T-cell (primary cell): ENCODE measurements at regions not wholly inside any gene's neighbourhood (a gene's known extent, or its start where the extent isn't known, plus 50 kb on each side); places are given as distances from the start of the nearest gene placed in this dataset.

ENCODE experiments used
- ATAC-seq, 4 experiments: fragments of 200-7000 bp in 3 of 4; fragments of 150-1000 bp in 1 of 4; cut with Tn5 transposase; replicated peaks in 1 of 4; 1 replicate in 3 of 4; 2 replicates in 1 of 4; pipeline ENCODE4 v1.10.0; 2021; ENCODE audit warnings: moderate library complexity in 3 of 4, mild to moderate bottlenecking in 2 of 4, moderate number of reproducible peaks in 1 of 4
- CTCF ChIA-PET, 2 donors: fragments of 300-600 bp; sonication (Branson Sonifier 250); formaldehyde crosslinking; loops; one replicate each; lab custom pipeline; 2022; ENCODE audit warnings: antibody characterized with exemption in 2 of 2; lab: Charles Lee
- POLR2A ChIA-PET, 2 donors: fragments of 300-600 bp; sonication (Branson Sonifier 250); formaldehyde crosslinking; loops; one replicate each; lab custom pipeline; 2022; ENCODE audit warnings: antibody characterized with exemption in 2 of 2; lab: Charles Lee
- DNase-seq, 35 experiments: peaks; one replicate each; pipeline versions ENCODE4 v3.0.0 to v3.0.0-alpha.2; 2013 to 2023
- H3K27ac ChIP-seq: one replicate; pipeline ENCODE4 v1.5.1; 2013; ENCODE audit warnings: low read length
- H3K27me3 ChIP-seq, 2 experiments: replicated peaks in 1 of 2; 1 replicate in 1 of 2; 2 replicates in 1 of 2; pipeline versions ENCODE4 v1.6.1 to v1.7.0; 2013; ENCODE audit warnings: low read length in 1 of 2, mixed read lengths in 1 of 2; ENCODE audit not compliant: control insufficient read depth in 2 of 2, insufficient read depth in 2 of 2; ENCODE audit errors: extremely low read depth in 1 of 2
- H3K36me3 ChIP-seq, 2 donors: 1 replicate in 1 of 2; 2 replicates in 1 of 2; pipeline versions ENCODE4 v1.6.1 to v1.7.0; 2013; ENCODE audit warnings: low read length in 1 of 2; ENCODE audit not compliant: control insufficient read depth in 2 of 2, insufficient read depth in 1 of 2; ENCODE audit errors: extremely low read depth in 1 of 2
- H3K4me1 ChIP-seq, 2 experiments: 1 replicate in 1 of 2; 2 replicates in 1 of 2; pipeline versions ENCODE4 v1.6.1 to v1.7.0; 2013; ENCODE audit warnings: low read length in 2 of 2, mixed read lengths in 1 of 2; ENCODE audit not compliant: insufficient read depth in 2 of 2, control insufficient read depth in 1 of 2; ENCODE audit errors: extremely low read depth in 1 of 2
- H3K4me3 ChIP-seq, 2 donors: 1 replicate in 1 of 2; 2 replicates in 1 of 2; pipeline versions ENCODE4 v1.5.1 to v1.7.0; 2013; ENCODE audit warnings: mild to moderate bottlenecking in 2 of 2, low read length in 1 of 2, moderate library complexity in 1 of 2; ENCODE audit not compliant: control insufficient read depth in 1 of 2; ENCODE audit errors: extremely low read depth in 1 of 2
- H3K9me3 ChIP-seq: 2 replicates; pipeline ENCODE4 v1.7.0; 2013
- H3K27ac Mint-ChIP-seq, 2 donors: one replicate each; pipeline ENCODE4 v1.8.0; 2020 to 2021; ENCODE audit warnings: mild to moderate bottlenecking in 2 of 2, mixed read lengths in 2 of 2
- H3K27me3 Mint-ChIP-seq, 2 donors: one replicate each; pipeline ENCODE4 v1.8.0; 2021 to 2022; ENCODE audit warnings: mixed read lengths in 2 of 2
- H3K36me3 Mint-ChIP-seq: one replicate; pipeline ENCODE4 v1.8.0; 2021; ENCODE audit warnings: mixed read lengths
- H3K4me1 Mint-ChIP-seq, 3 donors: one replicate each; pipeline ENCODE4 v1.8.0; 2020 to 2022; ENCODE audit warnings: mixed read lengths in 3 of 3, mild to moderate bottlenecking in 1 of 3
- H3K4me3 Mint-ChIP-seq, 3 donors: one replicate each; pipeline ENCODE4 v1.8.0; 2020 to 2022; ENCODE audit warnings: mild to moderate bottlenecking in 3 of 3, mixed read lengths in 3 of 3, moderate library complexity in 3 of 3
- H3K9me3 Mint-ChIP-seq, 3 donors: one replicate each; pipeline ENCODE4 v1.8.0; 2020 to 2022; ENCODE audit warnings: mixed read lengths in 3 of 3
- WGBS: methylation state at CpG from one replicate; pipeline ENCODE4 v1.1.5; 2013; ENCODE audit warnings: missing lambda C conversion rate; ENCODE audit not compliant: insufficient coverage; 5-methylcytosine and 5-hydroxymethylcytosine counted together

- no peaks in the 10 kb centered on the region for H3K9me3 ChIP-seq
- Mint-ChIP-seq H3K27me3 (no peaks in the 10 kb centered on the region), H3K4me1 (peaks cover 4 to 11% (median 4%) of the 10 kb centered on the region in 3 donors), H3K9me3 (no peaks in the 10 kb centered on the region), H3K27ac (no peak overlapping the region), H3K36me3 (no peaks in the 10 kb centered on the region), H3K4me3 (no peak overlapping the region)
- H3K27me3 ChIP-seq = no peaks in the 10 kb centered on the region
- 83% methylated on average over 5 of the region's 9 CpGs for WGBS
- ChIA-PET CTCF (interaction anchor here (0.5 to 0.8 kb wide), 6 partner anchors 8 to 617 kb away, joined by 3 to 9 read pairs (median 4); no protein-coding TSS in a partner anchor), POLR2A (interaction anchor here (0.6 to 0.7 kb wide), 2 partner anchors 9 to 14 kb away, joined by 5 to 15 read pairs; no protein-coding TSS in a partner anchor)
- no peak overlapping the region for H3K27ac ChIP-seq
- ATAC-seq (no peak), DNase-seq (no peak)
- H3K4me3 ChIP-seq = no peak overlapping the region
- no peaks in the 10 kb centered on the region for H3K4me1 ChIP-seq
- no peaks in the 10 kb centered on the region for H3K36me3 ChIP-seq
Observed at GRCh38 chr4:152269448-152270191, 266.3 kb downstream of the FBXW7 start.

DNA sequence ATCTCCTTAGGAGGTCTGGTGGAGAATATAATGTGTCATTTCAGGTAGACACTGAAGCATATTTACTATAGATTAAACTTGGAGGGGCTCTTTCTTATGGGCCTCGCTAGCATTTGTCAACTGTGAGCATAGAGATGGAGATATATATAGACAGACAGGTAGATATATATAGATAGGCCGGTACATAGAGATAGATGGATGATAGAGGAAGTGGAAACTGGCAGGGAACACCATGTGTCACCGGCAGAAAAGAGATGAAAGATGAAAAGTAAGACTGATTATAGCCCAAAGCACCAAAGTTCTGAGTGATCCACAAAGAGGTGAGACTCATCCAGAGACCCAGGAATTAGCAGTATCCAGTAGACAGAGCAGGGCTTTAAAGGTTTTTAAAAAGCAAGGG lies 268.1 kb downstream of the FBXW7 start:
- H3K4me1 ChIP-seq = no peaks in the 10 kb centered on the region
- no peaks in the 10 kb centered on the region for H3K9me3 ChIP-seq
- H3K27ac ChIP-seq = no peak overlapping the region
- peaks cover 0 to 5% (median 0%) of the 10 kb centered on the region in 3 donors for H3K9me3 Mint-ChIP-seq
- no peaks in the 10 kb centered on the region for H3K36me3 ChIP-seq
- H3K4me3 ChIP-seq = no peak overlapping the region
- POLR2A ChIA-PET = no interaction called here
- no peaks in the 10 kb centered on the region for H3K36me3 Mint-ChIP-seq
- H3K27ac Mint-ChIP-seq = no peak overlapping the region
- CTCF ChIA-PET = no interaction called here
- WGBS = 31% methylated on average over 2 of the region's 3 CpGs
- no peaks in the 10 kb centered on the region for H3K27me3 Mint-ChIP-seq
- DNase-seq (no peak), ATAC-seq (no peak)
- no peaks in the 10 kb centered on the region for H3K27me3 ChIP-seq
- no peak overlapping the region for H3K4me3 Mint-ChIP-seq
- H3K4me1 Mint-ChIP-seq = peaks cover 4 to 15% (median 4%) of the 10 kb centered on the region in 3 donors

DNA sequence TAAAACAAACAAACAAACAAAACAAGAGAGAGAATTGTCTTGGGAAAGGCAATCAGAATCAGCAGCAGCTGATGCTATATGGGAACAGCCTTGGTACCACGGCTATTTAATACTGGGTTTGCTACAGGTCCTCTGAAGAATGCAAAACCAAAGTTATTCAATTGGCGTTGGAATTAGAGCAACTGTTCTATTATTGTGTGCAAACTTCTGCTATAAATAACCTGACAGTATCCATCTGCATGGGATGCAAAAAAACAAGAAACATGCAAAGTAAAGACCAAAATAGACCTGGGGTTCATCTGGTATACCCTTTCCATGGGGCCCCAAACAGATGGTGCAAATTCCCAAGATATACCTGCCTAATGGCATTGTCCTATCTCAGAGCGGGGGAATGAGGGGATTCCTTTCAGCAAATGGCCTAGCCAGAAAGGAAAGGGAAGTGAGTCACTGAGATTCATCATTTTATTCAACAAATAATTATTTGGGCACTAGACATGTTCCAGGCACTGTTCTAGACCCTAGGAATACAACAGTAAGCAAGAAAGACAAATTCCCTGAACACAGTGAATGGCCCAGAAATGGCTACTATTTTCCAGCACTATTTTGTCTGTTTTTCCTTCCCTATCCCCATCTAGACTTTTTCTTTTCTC lies 268.9 kb downstream of the FBXW7 start:
- ChIA-PET POLR2A (no interaction called here), CTCF (no interaction called here)
- Histone ChIP-seq H3K27me3 (no peaks in the 10 kb centered on the region), H3K4me3 (no peak overlapping the region), H3K27ac (no peak overlapping the region), H3K36me3 (no peaks in the 10 kb centered on the region), H3K4me1 (no peaks in the 10 kb centered on the region), H3K9me3 (no peaks in the 10 kb centered on the region)
- ATAC-seq = no peak
- no peaks in the 10 kb centered on the region for H3K36me3 Mint-ChIP-seq
- no peak overlapping the region for H3K4me3 Mint-ChIP-seq
- H3K4me1 Mint-ChIP-seq = peaks cover 4 to 15% (median 4%) of the 10 kb centered on the region in 3 donors
- no peak for DNase-seq
- 100% methylated on average over 1 of the region's 3 CpGs for WGBS
- no peaks in the 10 kb centered on the region for H3K27me3 Mint-ChIP-seq
- no peak overlapping the region for H3K27ac Mint-ChIP-seq
- peaks cover 0 to 5% (median 0%) of the 10 kb centered on the region in 3 donors for H3K9me3 Mint-ChIP-seq

- Mint-ChIP-seq H3K9me3 (peaks cover 0 to 5% (median 0%) of the 10 kb centered on the region in 3 donors), H3K27ac (no peak overlapping the region), H3K4me3 (no peak overlapping the region), H3K4me1 (peaks cover 4 to 15% (median 4%) of the 10 kb centered on the region in 3 donors), H3K27me3 (no peaks in the 10 kb centered on the region), H3K36me3 (no peaks in the 10 kb centered on the region)
- Histone ChIP-seq H3K4me3 (no peak overlapping the region), H3K36me3 (no peaks in the 10 kb centered on the region), H3K9me3 (no peaks in the 10 kb centered on the region), H3K27me3 (no peaks in the 10 kb centered on the region), H3K27ac (no peak overlapping the region), H3K4me1 (no peaks in the 10 kb centered on the region)
- WGBS = 94% methylated on average over 9 of the region's 14 CpGs
- POLR2A ChIA-PET = interaction anchor here in 1 of 2 donors (0.6 kb wide), 1 partner anchor 51 kb away, joined by 3 read pairs; no protein-coding TSS in a partner anchor
- DNase-seq = no peak
- CTCF ChIA-PET = no interaction called here
- ATAC-seq = no peak
Observed at GRCh38 chr4:152265149-152265621, 270.7 kb downstream of the FBXW7 start.

GRCh38 chr4:152264106-152264505 lies 271.8 kb downstream of the FBXW7 start:
- CTCF ChIA-PET = interaction anchor here (0.5 to 0.6 kb wide), 3 partner anchors 227 to 548 kb away, joined by 3 to 4 read pairs (median 4); no protein-coding TSS in a partner anchor
- Mint-ChIP-seq H3K27ac (no peak overlapping the region), H3K27me3 (no peaks in the 10 kb centered on the region), H3K4me1 (peaks cover 5 to 15% (median 9%) of the 10 kb centered on the region in 3 donors), H3K4me3 (no peak overlapping the region), H3K36me3 (no peaks in the 10 kb centered on the region), H3K9me3 (peaks cover 0 to 9% (median 0%) of the 10 kb centered on the region in 3 donors)
- WGBS = 100% methylated on average over 2 of the region's 5 CpGs
- no peaks in the 10 kb centered on the region for H3K27me3 ChIP-seq
- POLR2A ChIA-PET = no interaction called here
- H3K4me3 ChIP-seq = no peak overlapping the region
- DNase-seq (no peak), ATAC-seq (no peak)
- H3K4me1 ChIP-seq = peaks cover 0 to under 1% of the 10 kb centered on the region in 2 experiments
- H3K27ac ChIP-seq = no peak overlapping the region
- no peaks in the 10 kb centered on the region for H3K36me3 ChIP-seq
- no peaks in the 10 kb centered on the region for H3K9me3 ChIP-seq

DNA sequence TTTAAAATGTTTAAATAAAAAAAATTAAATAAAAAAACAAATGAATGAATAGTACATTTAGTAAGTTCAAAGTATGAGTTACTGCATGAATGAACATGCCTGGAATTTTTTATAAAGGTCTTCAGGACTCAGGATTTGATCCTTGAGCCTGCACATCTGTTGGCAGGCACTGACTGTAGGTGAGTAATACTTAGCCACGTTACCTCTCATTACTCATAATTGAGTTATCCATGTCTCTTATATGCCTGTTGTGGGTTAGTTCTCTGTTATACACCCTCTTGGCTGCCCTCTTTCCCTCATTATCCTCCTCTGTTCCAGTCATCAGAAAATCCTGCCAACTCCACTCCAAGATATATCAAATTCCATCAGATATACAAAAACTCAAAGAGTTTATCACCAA lies 276.0 kb downstream of the FBXW7 start:
- ATAC-seq (no peak), DNase-seq (no peak)
- H3K27ac ChIP-seq = no peak overlapping the region
- Mint-ChIP-seq H3K36me3 (no peaks in the 10 kb centered on the region), H3K4me3 (no peak overlapping the region), H3K27me3 (no peaks in the 10 kb centered on the region), H3K9me3 (peaks cover 0 to 9% (median 0%) of the 10 kb centered on the region in 3 donors), H3K4me1 (peaks cover 2 to 13% (median 4%) of the 10 kb centered on the region in 3 donors), H3K27ac (no peak overlapping the region)
- no peaks in the 10 kb centered on the region for H3K36me3 ChIP-seq
- H3K9me3 ChIP-seq = no peaks in the 10 kb centered on the region
- WGBS = no CpG with 5 or more reads among the region's 1 CpG
- peaks cover 38 to 40% of the 10 kb centered on the region in 2 experiments for H3K4me1 ChIP-seq
- ChIA-PET POLR2A (no interaction called here), CTCF (no interaction called here)
- H3K27me3 ChIP-seq = no peaks in the 10 kb centered on the region
- H3K4me3 ChIP-seq = no peak overlapping the region
